Left lung (tissue), 4 donors: ENCODE measurements at regions not wholly inside any gene's neighbourhood (a gene's known extent, or its start where the extent isn't known, plus 50 kb on each side); places are given as distances from the start of the nearest gene placed in this dataset.

Experiments
- ATAC-seq: fragments of 200-7000 bp; cut with Tn5 transposase; one replicate; pipeline ENCODE4 v1.9.1; 2020; ENCODE audit warnings: moderate library complexity
- DNase-seq, 4 donors: peaks; one replicate each; pipeline ENCODE4 v3.0.0-alpha.2; 2013 to 2020
- H3K27ac ChIP-seq, 2 donors: fragments of 200-600 bp; sonication (generic) in 1 of 2; one replicate each; pipeline versions ENCODE4 v1.5.0 to v1.8.0; 2020 to 2021
- H3K27me3 ChIP-seq, 2 donors: fragments of 200-600 bp; sonication (generic) in 1 of 2; one replicate each; pipeline versions ENCODE4 v1.5.0 to v1.8.0; 2020 to 2021
- H3K36me3 ChIP-seq, 2 donors: fragments of 200-600 bp; sonication (generic) in 1 of 2; one replicate each; pipeline versions ENCODE4 v1.5.0 to v1.8.0; 2020 to 2021
- H3K4me1 ChIP-seq, 2 donors: fragments of 200-600 bp; one replicate each; pipeline ENCODE4 v1.8.0; 2021
- H3K4me3 ChIP-seq, 2 donors: fragments of 200-600 bp; sonication (generic) in 1 of 2; one replicate each; pipeline versions ENCODE4 v1.5.0 to v1.8.0; 2020 to 2021; ENCODE audit warnings: mild to moderate bottlenecking in 1 of 2
- H3K9me3 ChIP-seq, 2 donors: fragments of 200-600 bp; sonication (generic) in 1 of 2; one replicate each; pipeline versions ENCODE4 v1.5.0 to v1.8.0; 2020 to 2021
- intact Hi-C, 2 donors: fragments of 100-400 bp; cut with DNase I; formaldehyde crosslinking; loops; one replicate each; pipeline versions ENCODE4 v1.11.2 to v1.14.2; 2022
- TF ChIP-seq, protein P1 (sequence below), 2 donors: fragments of 200-600 bp; sonication (generic) in 1 of 2; IDR thresholded peaks; one replicate each; pipeline versions ENCODE4 v1.5.0 to v1.8.0; 2021; ENCODE audit warnings: antibody characterized with exemption in 2 of 2
- donor health status: DM: no; HTN: yes; CAD: no.
- donor health status: DM: no; HTN: no; CAD: no.

GRCh38 chr6:115221198-115221597 lies 839.5 kb downstream of the FRK start:
- Histone ChIP-seq H3K36me3 (no peaks in the 10 kb centered on the region), H3K4me3 (no peak overlapping the region), H3K27ac (no peak overlapping the region), H3K9me3 (peaks cover 0 to 26% of the 10 kb centered on the region in 2 donors), H3K27me3 (no peaks in the 10 kb centered on the region), H3K4me1 (no peaks in the 10 kb centered on the region)
- intact Hi-C loops, result no loop called here
- ATAC-seq, result no peak
- no peak for DNase-seq
- TF ChIP-seq, protein P1, sequence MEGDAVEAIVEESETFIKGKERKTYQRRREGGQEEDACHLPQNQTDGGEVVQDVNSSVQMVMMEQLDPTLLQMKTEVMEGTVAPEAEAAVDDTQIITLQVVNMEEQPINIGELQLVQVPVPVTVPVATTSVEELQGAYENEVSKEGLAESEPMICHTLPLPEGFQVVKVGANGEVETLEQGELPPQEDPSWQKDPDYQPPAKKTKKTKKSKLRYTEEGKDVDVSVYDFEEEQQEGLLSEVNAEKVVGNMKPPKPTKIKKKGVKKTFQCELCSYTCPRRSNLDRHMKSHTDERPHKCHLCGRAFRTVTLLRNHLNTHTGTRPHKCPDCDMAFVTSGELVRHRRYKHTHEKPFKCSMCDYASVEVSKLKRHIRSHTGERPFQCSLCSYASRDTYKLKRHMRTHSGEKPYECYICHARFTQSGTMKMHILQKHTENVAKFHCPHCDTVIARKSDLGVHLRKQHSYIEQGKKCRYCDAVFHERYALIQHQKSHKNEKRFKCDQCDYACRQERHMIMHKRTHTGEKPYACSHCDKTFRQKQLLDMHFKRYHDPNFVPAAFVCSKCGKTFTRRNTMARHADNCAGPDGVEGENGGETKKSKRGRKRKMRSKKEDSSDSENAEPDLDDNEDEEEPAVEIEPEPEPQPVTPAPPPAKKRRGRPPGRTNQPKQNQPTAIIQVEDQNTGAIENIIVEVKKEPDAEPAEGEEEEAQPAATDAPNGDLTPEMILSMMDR (IDR thresholded peaks at IDR 0.05), result no peak

- intact Hi-C loops, result no loop called here
- no peak overlapping the region for H3K4me3 ChIP-seq
- H3K27me3 ChIP-seq, result no peaks in the 10 kb centered on the region
- DNase-seq, result no peak
- no peak overlapping the region for H3K27ac ChIP-seq
- no peak for ATAC-seq
- H3K9me3 ChIP-seq, result peaks cover 0 to 21% of the 10 kb centered on the region in 2 donors
- no peaks in the 10 kb centered on the region for H3K4me1 ChIP-seq
- TF ChIP-seq, protein P1 (IDR thresholded peaks at IDR 0.05), result no peak
- no peaks in the 10 kb centered on the region for H3K36me3 ChIP-seq
Observed at GRCh38 chr6:115220551-115221159, 840.0 kb downstream of the FRK start.

- DNase-seq, result no peak
- TF ChIP-seq, protein P1 (IDR thresholded peaks at IDR 0.05), result no peak
- Histone ChIP-seq H3K4me3 (no peak overlapping the region), H3K27ac (no peak overlapping the region), H3K9me3 (peaks cover 0 to 23% of the 10 kb centered on the region in 2 donors), H3K36me3 (no peaks in the 10 kb centered on the region), H3K27me3 (no peaks in the 10 kb centered on the region), H3K4me1 (no peaks in the 10 kb centered on the region)
- ATAC-seq, result no peak
- intact Hi-C loops, result no loop called here
Observed at GRCh38 chr6:115219645-115220044, 841.0 kb downstream of the FRK start.

- Histone ChIP-seq H3K9me3 (peaks cover 0 to 18% of the 10 kb centered on the region in 2 donors), H3K36me3 (no peaks in the 10 kb centered on the region), H3K27me3 (no peaks in the 10 kb centered on the region), H3K27ac (no peak overlapping the region), H3K4me3 (no peak overlapping the region), H3K4me1 (no peaks in the 10 kb centered on the region)
- TF ChIP-seq, protein P1 (IDR thresholded peaks at IDR 0.05), result no peak
- intact Hi-C loops, result no loop called here
- DNase-seq, result no peak
- ATAC-seq, result no peak
Observed at GRCh38 chr6:115216835-115217234, 843.9 kb downstream of the FRK start.

- DNase-seq (no peak), ATAC-seq (no peak)
- intact Hi-C loops, result no loop called here
- H3K27me3 ChIP-seq, result no peaks in the 10 kb centered on the region
- no peaks in the 10 kb centered on the region for H3K4me1 ChIP-seq
- no peaks in the 10 kb centered on the region for H3K36me3 ChIP-seq
- no peak overlapping the region for H3K4me3 ChIP-seq
- no peak overlapping the region for H3K27ac ChIP-seq
- TF ChIP-seq, protein P1 (IDR thresholded peaks at IDR 0.05), result no peak
- peaks cover 0 to 25% of the 10 kb centered on the region in 2 donors for H3K9me3 ChIP-seq
Observed at GRCh38 chr6:115214283-115214682, 846.4 kb downstream of the FRK start.
